Brain microvascular endothelial cell (primary cell): ENCODE measurements at regions not wholly inside any gene's neighbourhood (a gene's known extent, or its start where the extent isn't known, plus 50 kb on each side); places are given as distances from the start of the nearest gene placed in this dataset.

ENCODE experiments used
- DNase-seq: peaks from one replicate; pipeline ENCODE4 v3.0.0-alpha.2; 2020
- H3K27ac ChIP-seq: fragments of 250-450 bp; sonication (Bioruptor Pico); 2 replicates; pipeline ENCODE4 v1.5.1; 2020; ENCODE audit warnings: mild to moderate bottlenecking, moderate library complexity
- H3K27me3 ChIP-seq: fragments of 250-450 bp; sonication (Bioruptor Pico); replicated peaks from 2 replicates; pipeline ENCODE4 v1.5.1; 2020; ENCODE audit warnings: mild to moderate bottlenecking
- H3K36me3 ChIP-seq: fragments of 250-450 bp; sonication (Bioruptor Pico); replicated peaks from 2 replicates; pipeline ENCODE4 v1.5.1; 2020; ENCODE audit warnings: mild to moderate bottlenecking
- H3K4me3 ChIP-seq: 2 replicates; pipeline ENCODE4 v1.5.1; 2011; ENCODE audit warnings: low read depth, mild to moderate bottlenecking, control low read depth, low read length, moderate library complexity
- in situ Hi-C: cut with HindIII; loops from 2 replicates; pipeline ENCODE4 v1.10.0; 2017; ENCODE audit warnings: low sequenced_read_pairs, low pct_ligation_motif_present
- TF ChIP-seq, protein P1 (sequence below): IDR thresholded peaks from 2 replicates; pipeline ENCODE4 v1.5.1; 2011; ENCODE audit warnings: low read depth, mild to moderate bottlenecking, moderate library complexity, low read length, control low read depth, inconsistent platforms; ENCODE audit errors: missing control alignments

DNA sequence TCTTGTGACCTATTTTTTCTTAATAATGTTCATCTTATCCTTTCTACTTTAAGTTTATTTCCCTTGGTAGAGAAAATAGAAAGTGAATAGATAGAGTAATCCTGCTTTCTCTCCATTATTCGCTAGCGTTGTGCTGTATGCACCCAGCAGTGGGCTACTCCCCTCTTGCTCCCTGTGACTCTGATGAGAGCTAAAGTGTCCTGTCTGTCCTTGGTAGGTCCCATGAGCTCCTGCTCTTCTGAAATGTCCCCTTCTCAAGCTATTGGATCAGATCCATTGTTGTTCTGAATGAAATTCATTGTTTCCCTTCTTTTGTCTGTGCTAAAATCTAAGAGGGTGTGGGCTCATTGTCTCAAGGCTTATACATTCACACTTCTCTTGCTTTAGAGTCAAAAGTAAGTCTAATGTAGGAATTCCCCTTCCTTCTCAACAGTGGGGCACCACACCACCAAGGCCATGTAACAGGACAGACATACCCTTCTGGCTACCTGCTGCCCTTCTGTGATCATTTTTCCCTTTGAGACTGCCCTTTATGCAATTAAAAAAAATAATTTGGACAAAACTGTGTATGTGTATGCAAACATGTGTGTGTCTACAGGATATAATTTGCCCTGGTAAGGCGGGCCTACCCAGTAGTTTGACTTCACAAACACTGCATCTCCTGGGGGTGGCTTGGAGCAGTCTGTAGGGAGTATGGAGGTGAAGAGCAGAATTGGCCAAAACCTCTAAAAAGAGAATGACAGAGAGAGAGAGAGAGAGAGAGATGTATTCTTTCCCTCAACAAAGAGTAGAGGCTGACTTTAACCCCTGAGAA is 167.0 kb upstream of the MYLIP start:
- in situ Hi-C loops, result no loop called here
- Histone ChIP-seq H3K4me3 (no peak overlapping the region), H3K27me3 (no peaks in the 10 kb centered on the region), H3K27ac (no peak overlapping the region), H3K36me3 (no peaks in the 10 kb centered on the region)
- TF ChIP-seq, protein P1, sequence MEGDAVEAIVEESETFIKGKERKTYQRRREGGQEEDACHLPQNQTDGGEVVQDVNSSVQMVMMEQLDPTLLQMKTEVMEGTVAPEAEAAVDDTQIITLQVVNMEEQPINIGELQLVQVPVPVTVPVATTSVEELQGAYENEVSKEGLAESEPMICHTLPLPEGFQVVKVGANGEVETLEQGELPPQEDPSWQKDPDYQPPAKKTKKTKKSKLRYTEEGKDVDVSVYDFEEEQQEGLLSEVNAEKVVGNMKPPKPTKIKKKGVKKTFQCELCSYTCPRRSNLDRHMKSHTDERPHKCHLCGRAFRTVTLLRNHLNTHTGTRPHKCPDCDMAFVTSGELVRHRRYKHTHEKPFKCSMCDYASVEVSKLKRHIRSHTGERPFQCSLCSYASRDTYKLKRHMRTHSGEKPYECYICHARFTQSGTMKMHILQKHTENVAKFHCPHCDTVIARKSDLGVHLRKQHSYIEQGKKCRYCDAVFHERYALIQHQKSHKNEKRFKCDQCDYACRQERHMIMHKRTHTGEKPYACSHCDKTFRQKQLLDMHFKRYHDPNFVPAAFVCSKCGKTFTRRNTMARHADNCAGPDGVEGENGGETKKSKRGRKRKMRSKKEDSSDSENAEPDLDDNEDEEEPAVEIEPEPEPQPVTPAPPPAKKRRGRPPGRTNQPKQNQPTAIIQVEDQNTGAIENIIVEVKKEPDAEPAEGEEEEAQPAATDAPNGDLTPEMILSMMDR, result no peak
- DNase-seq, result no peak

DNA sequence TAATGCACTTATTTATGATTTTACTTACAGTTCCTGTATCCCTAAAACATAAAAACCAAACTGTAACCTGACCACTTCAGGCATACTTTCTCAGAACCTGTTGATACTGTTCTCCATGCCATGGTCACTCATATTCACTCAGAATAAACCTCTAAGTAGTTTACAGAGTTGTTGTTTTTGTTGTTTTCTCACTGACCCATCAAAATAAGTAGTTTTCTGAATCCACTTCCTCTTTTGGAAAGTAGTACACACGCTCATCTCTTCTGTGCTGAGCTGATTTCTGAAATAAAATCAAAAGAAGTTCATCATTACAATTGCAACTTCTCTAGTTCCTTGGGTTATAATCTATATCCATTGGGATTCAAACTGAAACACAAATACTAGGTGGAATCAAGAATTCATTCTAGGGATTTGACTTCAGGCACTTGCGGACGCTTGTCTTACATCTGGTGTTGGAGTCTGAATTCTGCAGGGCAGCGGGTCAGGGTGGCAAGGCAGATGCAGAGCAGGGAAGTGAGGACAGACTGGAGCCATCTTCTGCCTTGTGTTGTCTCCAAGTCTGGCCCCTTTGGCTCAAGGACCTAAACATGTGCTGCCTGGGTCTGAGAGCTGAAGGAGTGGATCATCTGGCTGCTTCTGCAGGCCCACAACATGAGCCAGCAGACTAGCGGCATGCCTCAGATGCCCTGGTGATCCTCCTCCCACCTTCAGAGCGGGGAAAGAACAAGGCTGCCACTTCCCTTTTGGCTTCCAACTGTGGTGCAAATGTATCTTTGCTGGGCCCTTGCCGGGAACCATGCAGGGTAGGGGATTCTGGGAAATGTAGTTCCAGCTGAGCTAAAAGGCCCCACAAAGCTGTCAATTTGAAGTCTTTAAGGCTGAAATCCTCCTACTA is 167.9 kb upstream of the MYLIP start:
- no peak overlapping the region for H3K27ac ChIP-seq
- in situ Hi-C loops, result no loop called here
- no peaks in the 10 kb centered on the region for H3K27me3 ChIP-seq
- no peaks in the 10 kb centered on the region for H3K36me3 ChIP-seq
- TF ChIP-seq, protein P1, result no peak
- DNase-seq, result no peak
- H3K4me3 ChIP-seq, result no peak overlapping the region

DNA sequence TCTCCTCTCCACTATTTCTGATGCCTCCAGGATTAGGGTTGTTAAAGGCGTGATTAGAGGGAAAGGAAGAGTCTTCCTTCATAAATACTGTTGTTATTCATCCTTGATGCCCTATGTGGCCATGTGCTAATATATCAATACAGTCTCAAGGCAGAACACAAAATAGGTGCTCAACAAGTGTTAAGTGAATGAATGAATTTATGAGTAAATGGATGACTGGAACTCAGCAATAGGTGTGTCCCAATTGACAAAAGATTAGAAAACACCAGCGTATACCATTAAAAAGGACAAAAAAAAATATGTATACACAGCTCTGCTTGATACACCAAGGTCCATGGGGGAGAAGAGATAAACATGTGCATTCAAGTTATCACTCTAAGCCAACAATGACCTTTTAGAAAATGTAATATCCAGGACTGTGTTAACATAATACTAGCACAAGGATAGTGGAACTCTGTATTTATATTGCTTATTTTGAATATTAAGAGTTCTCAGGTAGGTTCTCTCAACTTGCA is 171.2 kb upstream of the MYLIP start:
- H3K27me3 ChIP-seq, result no peaks in the 10 kb centered on the region
- H3K4me3 ChIP-seq, result no peak overlapping the region
- DNase-seq, result no peak
- H3K36me3 ChIP-seq, result no peaks in the 10 kb centered on the region
- H3K27ac ChIP-seq, result no peak overlapping the region
- in situ Hi-C loops, result no loop called here
- TF ChIP-seq, protein P1, result no peak

DNA sequence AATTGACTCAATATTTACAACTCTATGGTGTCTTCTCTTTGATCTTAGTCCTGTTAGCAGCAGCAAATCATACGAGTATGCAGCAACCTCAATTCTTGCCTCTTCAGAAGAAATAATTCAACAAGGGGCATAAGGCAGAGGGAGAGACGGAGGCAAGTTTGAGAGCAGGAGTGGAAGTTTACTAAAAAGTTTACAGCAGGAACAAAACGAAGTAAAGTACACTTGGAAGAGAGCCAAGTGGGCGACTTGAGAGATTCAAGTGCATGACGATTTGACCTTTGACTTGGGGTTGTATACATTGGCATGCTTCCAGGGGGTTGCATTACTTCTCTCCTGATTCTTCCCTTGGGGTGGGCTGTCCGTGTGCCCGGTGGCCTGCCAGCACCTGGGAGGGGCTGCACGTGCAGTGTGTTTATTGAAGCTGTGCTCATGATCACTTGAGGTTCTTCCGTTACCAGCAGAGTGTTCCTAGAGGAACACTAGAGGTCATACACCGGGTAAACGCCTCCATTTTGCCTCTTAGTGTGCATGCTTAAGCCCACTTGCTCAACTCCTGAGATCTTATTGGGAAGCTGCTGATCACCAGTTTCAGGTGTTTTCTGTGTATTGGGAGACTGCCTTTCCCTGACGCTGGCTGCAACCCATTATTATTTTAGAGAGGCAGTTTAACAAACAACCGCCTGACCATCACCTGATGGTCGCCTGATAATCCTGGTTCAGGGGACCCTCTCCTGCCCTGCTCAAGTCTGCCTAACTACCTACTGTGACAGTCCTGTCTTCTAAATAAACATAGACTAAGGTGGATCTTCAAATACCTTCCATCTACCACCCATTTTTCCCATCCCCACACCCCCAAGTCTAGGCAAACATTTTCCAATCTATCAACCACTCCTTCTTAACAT is 172.4 kb upstream of the MYLIP start:
- Histone ChIP-seq H3K4me3 (no peak overlapping the region), H3K27ac (no peak overlapping the region), H3K36me3 (no peaks in the 10 kb centered on the region), H3K27me3 (no peaks in the 10 kb centered on the region)
- TF ChIP-seq, protein P1, result no peak
- DNase-seq, result peak; percentile 6
- in situ Hi-C loops, result no loop called here

DNA sequence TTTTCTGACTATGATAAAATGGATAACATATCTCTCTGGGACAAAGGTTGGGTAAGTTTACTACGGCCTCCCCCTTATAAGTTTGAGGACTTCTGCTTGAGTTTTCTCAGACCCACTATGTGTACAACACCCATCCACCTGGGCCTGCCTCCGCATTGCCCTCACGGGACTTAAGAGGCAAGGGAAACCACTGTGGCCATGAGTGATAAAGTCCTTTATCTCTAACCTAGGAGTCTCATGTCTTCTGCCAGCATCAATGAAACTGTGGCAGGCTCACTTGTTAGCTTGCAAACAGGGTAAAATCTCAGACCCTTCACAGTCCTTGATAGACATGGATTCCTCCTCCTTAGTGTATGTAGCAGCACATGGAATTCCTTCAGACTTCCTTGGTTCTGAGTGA is 173.4 kb upstream of the MYLIP start:
- no peak overlapping the region for H3K4me3 ChIP-seq
- DNase-seq, result no peak
- in situ Hi-C loops, result no loop called here
- H3K36me3 ChIP-seq, result no peaks in the 10 kb centered on the region
- H3K27me3 ChIP-seq, result no peaks in the 10 kb centered on the region
- TF ChIP-seq, protein P1, result no peak
- H3K27ac ChIP-seq, result no peak overlapping the region
